ENCODE measurements at regions not wholly inside any gene's neighbourhood (a gene's known extent, or its start where the extent isn't known, plus 50 kb on each side); places are given as distances from the start of the nearest gene placed in this dataset.

DNA sequence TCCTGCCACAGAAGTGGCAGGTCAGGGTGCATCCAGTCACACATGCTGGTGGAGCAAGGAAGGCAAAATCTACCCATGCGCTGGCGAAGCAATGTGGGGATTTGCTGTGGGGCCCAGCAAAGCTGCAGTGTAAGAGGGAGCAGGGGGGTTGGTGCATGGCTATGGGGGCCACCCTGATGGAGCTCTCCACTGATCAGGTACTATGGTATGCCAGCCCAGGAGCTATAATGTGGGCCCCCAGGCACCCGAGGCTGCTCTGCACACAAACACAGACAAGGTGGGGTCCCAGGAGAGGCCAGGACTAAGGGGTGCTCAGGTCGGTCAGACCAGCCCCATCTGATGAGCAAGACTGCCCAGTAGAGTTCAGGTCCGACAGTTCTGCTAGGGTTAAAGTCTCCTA, 213.5 kb downstream of the ZC3H11B start:
- H3K4me3 Mint-ChIP-seq (ENCODE audit: unreplicated experiment), result no peak overlapping the region
- peaks cover 12% of the 10 kb centered on the region for H3K36me3 Mint-ChIP-seq (ENCODE audit: unreplicated experiment)
- no peak overlapping the region for H3K27ac Mint-ChIP-seq (ENCODE audit: unreplicated experiment)
- DNase-seq, result no peak
- H3K27me3 Mint-ChIP-seq (ENCODE audit: unreplicated experiment), result no peaks in the 10 kb centered on the region
- peaks cover 5% of the 10 kb centered on the region for H3K9me3 Mint-ChIP-seq (ENCODE audit: unreplicated experiment)
- no peaks in the 10 kb centered on the region for H3K4me1 Mint-ChIP-seq (ENCODE audit: low read depth, unreplicated experiment)
- TF ChIP-seq, protein P1, sequence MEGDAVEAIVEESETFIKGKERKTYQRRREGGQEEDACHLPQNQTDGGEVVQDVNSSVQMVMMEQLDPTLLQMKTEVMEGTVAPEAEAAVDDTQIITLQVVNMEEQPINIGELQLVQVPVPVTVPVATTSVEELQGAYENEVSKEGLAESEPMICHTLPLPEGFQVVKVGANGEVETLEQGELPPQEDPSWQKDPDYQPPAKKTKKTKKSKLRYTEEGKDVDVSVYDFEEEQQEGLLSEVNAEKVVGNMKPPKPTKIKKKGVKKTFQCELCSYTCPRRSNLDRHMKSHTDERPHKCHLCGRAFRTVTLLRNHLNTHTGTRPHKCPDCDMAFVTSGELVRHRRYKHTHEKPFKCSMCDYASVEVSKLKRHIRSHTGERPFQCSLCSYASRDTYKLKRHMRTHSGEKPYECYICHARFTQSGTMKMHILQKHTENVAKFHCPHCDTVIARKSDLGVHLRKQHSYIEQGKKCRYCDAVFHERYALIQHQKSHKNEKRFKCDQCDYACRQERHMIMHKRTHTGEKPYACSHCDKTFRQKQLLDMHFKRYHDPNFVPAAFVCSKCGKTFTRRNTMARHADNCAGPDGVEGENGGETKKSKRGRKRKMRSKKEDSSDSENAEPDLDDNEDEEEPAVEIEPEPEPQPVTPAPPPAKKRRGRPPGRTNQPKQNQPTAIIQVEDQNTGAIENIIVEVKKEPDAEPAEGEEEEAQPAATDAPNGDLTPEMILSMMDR (IDR thresholded peaks at IDR 0.05; ENCODE audit: partially characterized antibody, unreplicated experiment), result no peak

DNA sequence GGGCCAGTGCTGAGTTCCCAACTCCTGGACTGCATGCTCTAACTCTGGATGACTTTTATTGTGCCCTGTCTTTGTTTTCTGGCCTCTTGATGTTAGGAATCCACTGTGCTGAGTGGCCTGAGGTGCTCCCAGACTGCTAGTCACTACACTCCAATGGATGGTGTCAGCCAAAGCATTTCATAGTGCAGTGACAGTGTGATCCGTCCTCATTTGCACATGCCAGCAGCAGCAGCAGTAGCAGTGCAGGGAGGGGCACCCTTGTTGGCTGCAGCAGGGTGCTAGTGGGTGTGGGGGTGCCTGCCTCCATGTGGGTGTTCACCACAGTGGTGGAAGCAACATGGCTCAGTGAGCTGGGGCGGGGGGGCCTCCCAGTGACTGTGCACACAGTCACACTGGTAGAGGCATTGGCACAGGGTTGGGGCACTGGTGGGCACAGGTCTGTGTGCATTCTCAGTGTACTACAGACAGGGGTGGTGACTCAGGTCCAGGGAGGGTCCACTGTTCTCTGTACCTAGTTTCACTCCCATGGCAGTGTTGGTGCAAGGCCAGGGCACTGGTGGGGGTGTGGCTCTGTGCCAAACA, 214.0 kb downstream of the ZC3H11B start:
- Mint-ChIP-seq H3K4me1 (ENCODE audit: low read depth, unreplicated experiment) (no peaks in the 10 kb centered on the region), H3K9me3 (ENCODE audit: unreplicated experiment) (peaks cover 5% of the 10 kb centered on the region), H3K36me3 (ENCODE audit: unreplicated experiment) (peaks cover 12% of the 10 kb centered on the region), H3K27ac (ENCODE audit: unreplicated experiment) (no peak overlapping the region), H3K4me3 (ENCODE audit: unreplicated experiment) (no peak overlapping the region), H3K27me3 (ENCODE audit: unreplicated experiment) (no peaks in the 10 kb centered on the region)
- DNase-seq, result no peak
- TF ChIP-seq, protein P1 (IDR thresholded peaks at IDR 0.05; ENCODE audit: partially characterized antibody, unreplicated experiment), result no peak

DNA sequence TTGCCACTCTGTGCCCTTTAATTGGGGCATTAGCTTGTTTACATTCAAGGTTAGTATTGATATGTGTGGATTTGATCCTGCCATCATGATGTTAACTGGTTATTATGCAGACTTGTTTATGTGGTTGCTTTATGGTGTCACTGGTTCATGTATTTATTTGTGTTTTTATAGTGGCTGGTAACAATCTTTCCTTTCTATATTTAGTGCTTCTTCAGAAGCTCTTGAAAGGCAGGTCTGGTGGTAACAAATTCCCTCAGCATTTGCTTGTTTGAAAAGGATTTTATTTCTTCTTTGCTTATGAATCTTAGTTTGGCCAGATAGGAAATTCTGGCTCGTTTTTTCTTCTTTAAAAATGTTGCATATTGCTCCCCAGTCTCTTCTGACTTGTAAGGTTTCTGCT, 215.4 kb downstream of the ZC3H11B start:
- Mint-ChIP-seq H3K4me1 (ENCODE audit: low read depth, unreplicated experiment) (no peaks in the 10 kb centered on the region), H3K9me3 (ENCODE audit: unreplicated experiment) (peaks cover 5% of the 10 kb centered on the region), H3K27ac (ENCODE audit: unreplicated experiment) (no peak overlapping the region), H3K4me3 (ENCODE audit: unreplicated experiment) (no peak overlapping the region), H3K27me3 (ENCODE audit: unreplicated experiment) (no peaks in the 10 kb centered on the region), H3K36me3 (ENCODE audit: unreplicated experiment) (peaks cover 12% of the 10 kb centered on the region)
- DNase-seq, result no peak
- TF ChIP-seq, protein P1 (IDR thresholded peaks at IDR 0.05; ENCODE audit: partially characterized antibody, unreplicated experiment), result no peak

DNA sequence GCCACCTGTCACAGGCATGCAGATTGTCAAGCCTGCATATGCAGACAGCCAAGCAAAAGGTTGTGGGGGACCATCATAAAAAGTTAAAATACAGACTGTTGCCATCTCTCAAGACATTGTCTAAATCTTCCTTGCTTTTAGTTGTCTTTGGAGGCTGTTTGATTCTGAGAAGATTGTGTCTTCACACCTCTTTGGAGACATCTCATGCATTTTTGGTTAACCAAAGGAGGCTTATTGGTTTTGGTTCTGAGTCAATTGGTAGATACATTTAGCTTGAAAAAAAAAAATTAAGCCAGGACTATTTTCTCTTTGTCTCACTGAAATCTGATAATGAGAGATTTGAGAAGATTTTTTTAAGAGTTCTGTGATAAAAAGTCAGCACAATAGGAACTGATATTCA, 217.6 kb downstream of the LYPLAL1 start:
- Mint-ChIP-seq H3K4me3 (ENCODE audit: unreplicated experiment) (no peak overlapping the region), H3K27ac (ENCODE audit: unreplicated experiment) (no peak overlapping the region), H3K4me1 (ENCODE audit: low read depth, unreplicated experiment) (peaks cover 2% of the 10 kb centered on the region), H3K36me3 (ENCODE audit: unreplicated experiment) (no peaks in the 10 kb centered on the region), H3K27me3 (ENCODE audit: unreplicated experiment) (no peaks in the 10 kb centered on the region), H3K9me3 (ENCODE audit: unreplicated experiment) (no peaks in the 10 kb centered on the region)
- DNase-seq, result no peak
- TF ChIP-seq, protein P1 (IDR thresholded peaks at IDR 0.05; ENCODE audit: partially characterized antibody, unreplicated experiment), result no peak

DNA sequence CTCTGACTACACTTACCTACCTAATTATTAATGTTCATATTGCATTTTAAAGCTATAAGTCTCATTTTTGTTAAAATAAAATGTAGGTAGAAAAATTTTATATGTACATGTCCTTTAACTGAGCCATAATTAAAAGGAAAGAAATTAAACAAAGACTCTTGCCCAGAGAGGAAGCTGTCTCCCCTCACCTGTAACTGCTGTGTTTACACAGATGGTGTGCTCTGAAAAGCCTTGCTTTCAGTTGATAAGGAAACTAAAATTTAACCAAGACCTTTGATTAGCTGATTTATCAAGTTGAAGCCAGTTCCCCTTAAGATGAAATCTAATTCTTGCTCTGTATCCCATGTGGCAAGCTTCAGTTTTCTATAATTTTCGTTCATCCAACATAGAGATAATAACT, 213.5 kb downstream of the LYPLAL1 start:
- DNase-seq, result no peak
- no peak overlapping the region for H3K27ac Mint-ChIP-seq (ENCODE audit: unreplicated experiment)
- no peak overlapping the region for H3K4me3 Mint-ChIP-seq (ENCODE audit: unreplicated experiment)
- no peaks in the 10 kb centered on the region for H3K27me3 Mint-ChIP-seq (ENCODE audit: unreplicated experiment)
- TF ChIP-seq, protein P1 (IDR thresholded peaks at IDR 0.05; ENCODE audit: partially characterized antibody, unreplicated experiment), result no peak
- no peaks in the 10 kb centered on the region for H3K9me3 Mint-ChIP-seq (ENCODE audit: unreplicated experiment)
- peaks cover 2% of the 10 kb centered on the region for H3K4me1 Mint-ChIP-seq (ENCODE audit: low read depth, unreplicated experiment)
- H3K36me3 Mint-ChIP-seq (ENCODE audit: unreplicated experiment), result no peaks in the 10 kb centered on the region

Measured in glutamatergic neuron (in vitro differentiated cells).